WI38 (cell line): ENCODE measurements at regions not wholly inside any gene's neighbourhood (a gene's known extent, or its start where the extent isn't known, plus 50 kb on each side); places are given as distances from the start of the nearest gene placed in this dataset.

ENCODE experiments used
- H3K4me3 ChIP-seq: 2 replicates; pipeline ENCODE4 v1.5.1; 2011; ENCODE audit warnings: low read depth, mild to moderate bottlenecking, control low read depth, low read length
- CTCF ChIP-seq: IDR thresholded peaks from 2 replicates; pipeline ENCODE4 v1.5.1; 2012; ENCODE audit warnings: low read depth, mild to moderate bottlenecking, control low read depth, low read length

- no peak for TF ChIP-seq CTCF
- H3K4me3 ChIP-seq: no peak overlapping the region
Measured at GRCh38 chr15:81502439-81502838, 128.4 kb upstream of the TMC3 start.

GRCh38 chr15:81500081-81500480 lies 126.1 kb upstream of the TMC3 start:
- no peak for TF ChIP-seq CTCF
- H3K4me3 ChIP-seq: no peak overlapping the region

DNA sequence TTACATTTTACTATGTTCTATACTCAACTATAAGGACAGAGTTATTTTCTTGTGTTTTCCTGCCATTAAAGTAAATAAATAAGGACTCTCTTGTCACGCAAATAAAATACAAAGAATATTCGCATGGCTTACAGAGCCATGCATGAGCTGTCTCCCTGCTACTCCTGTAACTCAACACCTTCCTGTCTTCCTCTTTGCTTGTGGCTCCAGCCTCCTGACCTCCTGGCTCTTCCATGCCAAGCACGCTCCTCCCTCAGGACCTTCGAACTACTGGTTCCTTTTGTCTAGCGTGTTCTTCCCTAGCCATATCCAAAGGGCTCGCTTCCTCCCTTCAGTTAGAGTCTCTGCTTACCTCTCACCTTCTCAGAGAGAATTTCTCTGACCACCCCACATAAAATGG lies 124.3 kb upstream of the TMC3 start:
- no peak overlapping the region for H3K4me3 ChIP-seq
- TF ChIP-seq CTCF: no peak

GRCh38 chr15:81497238-81497637 lies 123.2 kb upstream of the TMC3 start:
- no peak for TF ChIP-seq CTCF
- H3K4me3 ChIP-seq: no peak overlapping the region

- TF ChIP-seq CTCF: no peak
- no peak overlapping the region for H3K4me3 ChIP-seq
Measured at GRCh38 chr15:81495780-81496467, 121.9 kb upstream of the TMC3 start.

- no peak overlapping the region for H3K4me3 ChIP-seq
- no peak for TF ChIP-seq CTCF
Measured at GRCh38 chr15:81492969-81493645, 119.1 kb upstream of the TMC3 start.

DNA sequence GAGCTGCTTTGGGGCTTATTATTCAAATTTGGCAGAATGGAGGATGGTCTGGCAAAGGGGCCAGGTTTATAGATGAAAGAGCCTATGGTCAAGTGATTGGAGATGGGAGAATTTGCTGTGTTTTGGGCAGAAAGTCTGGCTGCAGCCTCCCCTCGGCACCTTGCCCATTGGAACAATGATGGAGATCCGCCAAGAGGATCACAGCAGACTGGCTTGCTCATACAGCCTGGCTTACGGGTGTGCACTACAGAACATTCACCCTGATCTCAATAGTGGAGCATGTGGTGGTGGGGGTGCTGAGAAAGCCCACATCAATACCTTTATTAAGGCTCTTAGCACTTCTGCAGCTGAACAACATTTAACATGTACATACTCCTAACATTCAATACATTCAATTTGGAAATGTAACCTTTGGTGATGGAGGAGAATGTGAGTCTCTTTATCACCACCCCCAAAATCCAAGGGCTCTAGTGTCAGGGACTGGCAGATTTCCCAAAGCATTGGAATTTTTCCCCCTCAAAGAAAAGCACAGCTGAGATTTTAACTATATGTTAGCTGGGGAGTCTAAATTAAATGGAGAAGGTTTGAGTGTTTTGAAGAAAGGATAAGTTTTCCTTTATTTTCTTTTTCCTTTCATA lies 118.4 kb upstream of the TMC3 start:
- no peak overlapping the region for H3K4me3 ChIP-seq
- no peak for TF ChIP-seq CTCF
